GM18909 (cell line): ENCODE measurements at regions not wholly inside any gene's neighbourhood (a gene's known extent, or its start where the extent isn't known, plus 50 kb on each side); places are given as distances from the start of the nearest gene placed in this dataset.
"Not testable (repeated sequence)": the region's sequence is repeated elsewhere in the genome, so short reads cannot be mapped to it uniquely, and the experiment has no call there.

Experiments used
- ATAC-seq: cut with Tn5 transposase; IDR thresholded peaks from one replicate; pipeline ENCODE4 v1.9.1; 2021; ENCODE audit warnings: mild to moderate bottlenecking; ENCODE audit not compliant: unreplicated experiment, poor library complexity

DNA sequence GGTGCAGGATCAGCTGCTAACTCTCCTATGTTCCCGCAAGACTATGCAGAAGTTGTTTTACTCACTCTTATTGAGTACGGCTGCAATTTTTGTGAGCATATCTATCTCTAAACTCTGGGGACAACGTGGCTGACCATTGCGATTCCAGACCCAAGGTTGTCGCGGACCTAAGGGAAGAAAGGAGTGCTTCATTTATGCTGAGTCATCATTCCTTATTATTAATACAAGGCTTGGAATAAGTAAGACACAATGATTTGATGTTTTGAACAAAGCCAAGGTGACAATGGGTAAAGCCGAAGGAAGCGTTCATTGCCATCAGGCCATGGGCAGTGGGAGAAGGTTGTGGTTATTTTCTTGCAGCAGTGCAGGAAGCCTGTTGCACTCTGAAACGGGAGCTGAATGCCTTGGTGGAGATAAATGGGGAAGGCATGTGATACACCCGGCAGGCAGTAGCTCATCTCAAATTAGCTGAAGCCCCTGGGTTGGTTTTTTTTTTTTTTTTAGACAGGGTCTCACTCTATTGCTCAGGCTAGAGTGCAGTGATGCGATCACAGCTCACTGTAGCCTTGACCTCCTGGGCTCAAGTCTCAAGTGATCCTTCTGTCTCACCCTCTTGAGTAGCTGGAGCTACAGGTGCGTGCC is 605.7 kb downstream of the TYW1 start:
- ATAC-seq = no peak

DNA sequence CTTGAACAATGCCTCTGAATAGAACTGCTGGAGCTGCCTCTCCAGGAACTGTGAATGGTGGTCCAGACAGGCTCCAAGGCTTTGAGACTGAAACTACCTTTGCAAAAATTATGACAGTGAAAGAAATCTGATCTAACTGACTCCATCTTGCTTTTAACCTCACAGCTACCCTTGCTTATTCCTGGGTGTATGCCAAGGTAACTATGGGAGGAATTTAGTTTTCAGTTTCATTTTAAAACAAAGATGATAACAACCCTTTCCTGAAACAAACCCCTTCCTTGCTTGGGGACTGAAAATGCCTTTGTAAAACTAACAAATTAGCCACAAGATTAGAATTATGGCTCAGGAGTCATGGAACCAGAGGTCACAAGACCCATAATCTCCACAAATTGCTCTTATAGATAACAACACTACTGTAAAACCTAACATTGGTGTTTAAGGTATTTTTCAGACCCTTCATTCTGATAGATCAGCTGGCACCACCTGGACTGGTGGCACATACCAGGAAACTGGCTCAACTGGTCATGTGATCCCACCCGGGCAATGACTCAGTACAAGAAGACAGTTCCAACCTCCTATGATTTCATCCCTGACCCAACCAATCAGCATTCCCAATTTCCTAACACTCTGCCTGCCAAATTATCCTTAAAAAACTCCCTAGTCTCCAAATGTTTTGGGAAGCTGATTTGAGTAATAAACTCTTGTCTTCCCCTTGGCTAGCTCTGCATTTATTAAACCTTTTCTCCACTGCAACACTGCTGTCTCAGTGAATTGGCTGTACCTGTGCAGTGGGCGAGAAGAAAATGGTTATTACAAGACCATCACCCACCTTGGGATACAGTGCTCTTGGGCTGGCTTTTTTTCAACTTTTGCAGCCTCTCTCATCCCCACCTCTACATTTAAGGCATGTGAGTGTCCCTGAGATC is 608.1 kb downstream of the TYW1 start:
- ATAC-seq = no peak

DNA sequence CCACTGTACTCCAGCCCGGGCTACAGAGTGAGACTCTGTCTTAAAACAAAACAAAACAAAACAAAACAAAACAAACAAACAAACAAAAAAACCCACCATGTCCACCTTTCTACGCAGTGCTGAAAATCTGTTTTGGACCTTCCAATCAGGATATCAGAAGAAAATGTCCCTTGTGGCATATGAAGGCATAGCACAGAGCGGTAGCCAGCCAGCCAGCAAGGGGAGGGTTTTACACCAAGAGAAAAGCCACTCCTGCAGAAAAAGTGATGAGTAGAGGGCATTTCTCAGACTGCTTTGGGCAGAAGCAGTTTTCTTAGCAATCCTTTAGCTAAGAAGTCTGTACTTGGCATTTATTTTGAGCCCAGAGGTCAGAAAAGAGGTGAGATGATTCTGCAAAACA is 612.2 kb downstream of the TYW1 start:
- no peak for ATAC-seq

DNA sequence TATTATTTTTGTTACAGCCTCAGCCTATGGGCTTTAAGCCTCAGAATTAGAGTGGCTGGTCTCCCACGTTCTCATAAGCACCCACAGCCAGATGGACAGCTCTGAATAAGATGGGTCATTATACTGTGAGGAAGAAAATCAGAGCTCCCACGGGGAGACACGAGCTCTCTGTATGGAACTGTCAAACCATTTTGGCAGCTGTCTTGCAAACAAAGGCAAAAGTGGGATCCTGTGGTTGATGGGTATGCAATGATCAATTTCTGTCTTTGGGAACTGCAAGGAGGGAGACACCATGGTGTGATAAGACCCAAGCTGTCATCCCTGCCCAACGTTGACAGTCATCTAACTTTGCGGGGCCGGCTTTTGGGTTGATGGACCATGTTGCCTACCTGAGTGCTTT is 614.3 kb downstream of the TYW1 start:
- ATAC-seq = no peak

DNA sequence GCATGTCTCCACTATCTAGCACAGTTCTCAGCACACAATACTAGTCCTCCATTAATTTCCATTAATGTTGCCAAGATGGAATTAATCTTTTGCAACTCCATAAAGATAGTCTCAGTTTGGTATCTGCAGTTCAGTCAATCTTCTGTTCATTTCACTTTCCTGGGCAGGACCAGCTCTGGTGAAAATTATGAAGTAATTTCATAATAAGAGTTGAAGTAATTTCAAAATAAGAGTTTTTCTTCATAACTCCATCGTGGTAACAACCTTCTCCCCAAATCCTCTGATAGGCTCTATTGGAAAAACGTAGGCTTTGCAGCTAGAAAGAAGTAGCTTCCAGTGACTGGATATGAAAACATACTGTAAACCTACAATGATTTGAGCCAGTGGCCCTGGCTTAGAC is 618.2 kb downstream of the TYW1 start:
- no peak for ATAC-seq

DNA sequence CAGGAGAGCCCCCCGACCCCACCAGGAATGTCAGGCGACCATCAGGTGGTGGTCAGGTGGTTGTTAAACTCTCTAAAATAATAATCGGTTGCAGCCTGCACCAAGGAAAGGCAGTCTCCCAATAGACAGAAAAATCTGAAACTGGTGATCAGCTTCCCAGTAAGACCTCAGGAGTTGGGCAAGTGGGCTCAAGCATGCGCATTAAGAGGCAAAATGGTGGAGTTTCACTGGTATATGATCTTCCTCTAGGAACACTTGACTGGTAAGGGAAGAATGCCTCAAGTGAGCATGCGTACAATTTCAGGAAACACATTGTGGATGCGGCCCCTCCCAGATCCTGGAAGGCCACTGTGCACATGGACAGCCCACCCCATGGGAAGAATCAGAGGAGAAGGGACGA is 619.9 kb downstream of the TYW1 start:
- ATAC-seq = no peak

DNA sequence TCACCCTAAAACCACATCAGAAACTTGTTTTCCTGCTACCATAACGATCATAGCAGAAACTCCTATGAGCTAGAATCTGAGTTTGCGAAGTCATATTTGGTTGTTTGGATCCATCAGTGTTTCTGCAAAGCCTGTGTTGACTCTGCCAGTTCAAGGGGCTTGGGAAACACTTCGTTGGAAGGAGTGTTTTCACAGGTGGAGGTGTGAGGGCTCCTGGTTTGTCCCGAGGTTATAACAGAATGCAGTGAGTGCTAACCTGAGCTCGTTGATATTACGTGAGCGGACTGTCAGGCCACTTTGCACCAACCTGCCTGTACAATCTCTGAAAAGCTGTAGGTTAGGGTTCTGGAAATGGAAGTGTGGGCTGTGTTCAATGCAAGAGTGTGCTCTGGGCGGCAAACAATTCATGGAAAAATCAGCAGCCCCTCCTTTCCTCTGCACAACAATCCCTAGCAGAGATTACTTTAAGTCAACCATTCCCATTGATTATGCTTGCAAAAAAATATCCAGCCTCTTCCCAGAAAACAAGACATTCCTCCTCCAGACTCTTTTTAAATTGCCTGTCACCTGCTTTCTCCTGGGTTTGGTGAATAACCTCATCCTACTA is 622.0 kb downstream of the TYW1 start:
- no peak for ATAC-seq

DNA sequence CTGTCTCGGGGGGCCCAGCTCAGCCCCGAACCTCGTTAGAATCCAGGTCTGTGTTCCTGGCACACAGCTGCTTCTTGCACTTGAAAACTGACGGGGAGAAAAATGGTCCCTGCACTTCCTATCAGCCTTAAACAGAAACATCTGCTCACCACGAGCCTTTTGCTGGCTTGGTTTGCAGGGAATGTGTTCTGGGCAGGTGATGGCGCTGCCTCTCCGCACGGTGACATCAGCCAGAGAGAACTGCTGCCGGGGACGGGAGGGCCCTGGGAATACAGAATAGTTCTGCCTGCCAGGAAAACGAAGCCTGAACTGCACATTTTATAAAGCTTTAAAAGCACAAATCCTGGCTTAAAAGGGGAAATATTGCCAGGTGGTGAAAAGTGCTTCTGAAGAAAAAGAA is 622.5 kb downstream of the TYW1 start:
- ATAC-seq = no peak

DNA sequence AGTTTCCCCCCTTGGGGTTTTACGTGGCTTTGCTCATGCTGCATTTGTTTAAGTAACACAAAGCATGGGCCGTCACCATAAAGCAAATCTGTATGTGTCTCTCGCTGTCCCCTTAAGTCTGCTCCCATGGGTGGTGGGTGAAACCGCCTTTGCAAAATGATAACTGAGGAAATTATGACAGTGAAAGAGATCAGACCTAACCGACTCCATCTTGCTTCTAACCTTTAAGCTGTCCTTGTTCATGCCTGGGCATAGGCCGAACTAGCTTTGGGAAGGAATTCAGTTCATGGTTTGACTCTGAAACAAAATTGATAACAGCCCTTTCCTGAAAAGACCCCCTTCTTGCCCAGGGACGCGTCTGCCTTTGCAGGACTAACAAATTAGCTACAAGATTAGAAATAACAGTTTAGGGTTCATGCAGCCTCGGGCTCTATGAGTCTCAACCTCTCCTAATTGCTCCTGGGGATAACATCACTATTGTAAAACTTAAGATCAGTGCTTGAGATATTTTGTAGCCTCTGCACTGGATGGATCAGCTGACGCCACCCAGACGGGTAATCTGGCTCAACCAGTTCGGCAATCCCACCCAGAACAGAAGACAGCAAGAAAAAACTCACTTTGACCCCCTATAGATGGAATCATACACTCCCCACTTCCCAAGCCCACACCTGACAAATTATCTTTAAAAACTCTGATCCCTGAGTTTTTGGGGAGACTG is 623.7 kb downstream of the TYW1 start:
- no peak for ATAC-seq

DNA sequence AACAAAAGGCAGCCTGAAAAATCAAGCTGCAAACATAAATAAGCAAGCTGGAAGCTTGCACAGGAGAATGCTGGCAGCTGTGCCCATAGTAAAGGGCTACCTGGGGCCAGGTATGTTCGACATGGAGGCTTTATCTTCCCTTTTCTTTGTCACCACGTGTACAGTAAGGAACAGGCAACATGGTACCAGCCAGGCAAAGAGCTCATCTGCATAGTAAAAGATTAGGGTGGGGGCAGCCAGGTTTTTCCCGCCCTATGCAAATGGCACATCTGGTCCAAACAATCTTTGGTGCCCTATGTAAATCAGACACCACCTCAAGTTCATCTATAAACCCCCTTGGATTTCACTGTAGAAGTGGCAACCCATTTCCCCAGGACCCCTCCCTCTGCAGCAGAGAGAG is 625.1 kb downstream of the TYW1 start:
- no peak for ATAC-seq

DNA sequence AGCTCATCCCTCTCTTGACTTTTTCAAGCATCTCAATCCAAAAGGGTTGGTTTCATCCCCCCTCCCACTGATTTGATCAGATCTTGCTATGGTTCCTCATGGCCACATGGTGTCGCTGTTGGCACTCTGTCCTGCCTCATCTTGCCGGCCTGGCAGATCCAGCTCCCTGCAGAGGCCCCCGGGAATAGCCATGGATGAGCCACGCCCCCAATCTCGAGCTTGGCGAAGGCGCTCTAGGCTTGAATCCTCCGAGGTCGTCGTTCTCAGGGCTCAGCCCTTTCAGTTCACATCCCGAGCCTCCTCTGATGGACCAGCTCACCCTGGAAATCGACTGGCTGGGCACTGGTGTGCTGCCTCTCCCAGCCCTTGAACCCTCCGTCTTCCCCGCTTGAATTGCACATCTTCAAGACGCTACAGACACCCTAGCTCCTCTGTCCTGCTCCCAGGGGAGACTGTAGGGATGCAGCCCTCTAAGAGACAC is 628.7 kb downstream of the TYW1 start:
- ATAC-seq = no peak

DNA sequence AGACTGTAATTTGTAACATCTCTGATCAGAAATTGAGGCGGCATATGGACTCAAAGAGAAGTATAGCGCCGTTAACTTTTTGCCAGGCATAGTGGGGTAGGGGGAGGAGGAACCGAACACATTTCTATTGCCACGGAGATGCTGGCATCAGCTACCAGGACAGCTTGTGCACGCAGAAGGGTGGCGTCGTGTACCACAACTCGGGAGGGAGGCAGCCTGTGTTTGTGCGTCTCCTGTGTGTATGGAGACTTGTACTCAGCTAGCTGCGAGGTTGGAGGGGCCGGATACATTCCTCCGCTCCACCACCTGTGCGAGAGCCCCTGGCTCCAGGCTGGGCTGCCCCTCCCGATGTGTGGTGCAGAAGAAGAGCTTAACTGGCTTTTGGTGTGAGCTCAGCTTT is 634.8 kb downstream of the TYW1 start:
- no peak for ATAC-seq

DNA sequence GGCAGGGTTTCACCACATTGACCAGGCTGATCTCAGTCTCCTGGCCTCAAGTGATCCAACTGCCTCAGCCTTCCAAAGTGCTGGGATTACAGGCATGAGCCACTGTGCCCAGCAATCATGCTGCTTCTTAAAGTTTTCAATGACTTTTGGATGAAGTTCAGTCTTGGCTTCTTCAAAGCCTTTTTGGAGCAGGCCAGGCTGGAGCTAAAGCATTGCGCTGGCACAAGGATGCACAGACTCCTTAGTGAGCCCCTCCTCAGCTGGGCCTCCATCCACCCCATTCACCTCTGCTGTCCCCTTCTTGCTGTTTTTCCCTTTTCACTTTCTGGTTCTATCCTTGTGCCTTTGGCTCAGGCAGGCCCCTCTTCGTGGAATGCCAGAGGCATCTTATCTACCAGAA is 638.6 kb downstream of the TYW1 start:
- no peak for ATAC-seq

DNA sequence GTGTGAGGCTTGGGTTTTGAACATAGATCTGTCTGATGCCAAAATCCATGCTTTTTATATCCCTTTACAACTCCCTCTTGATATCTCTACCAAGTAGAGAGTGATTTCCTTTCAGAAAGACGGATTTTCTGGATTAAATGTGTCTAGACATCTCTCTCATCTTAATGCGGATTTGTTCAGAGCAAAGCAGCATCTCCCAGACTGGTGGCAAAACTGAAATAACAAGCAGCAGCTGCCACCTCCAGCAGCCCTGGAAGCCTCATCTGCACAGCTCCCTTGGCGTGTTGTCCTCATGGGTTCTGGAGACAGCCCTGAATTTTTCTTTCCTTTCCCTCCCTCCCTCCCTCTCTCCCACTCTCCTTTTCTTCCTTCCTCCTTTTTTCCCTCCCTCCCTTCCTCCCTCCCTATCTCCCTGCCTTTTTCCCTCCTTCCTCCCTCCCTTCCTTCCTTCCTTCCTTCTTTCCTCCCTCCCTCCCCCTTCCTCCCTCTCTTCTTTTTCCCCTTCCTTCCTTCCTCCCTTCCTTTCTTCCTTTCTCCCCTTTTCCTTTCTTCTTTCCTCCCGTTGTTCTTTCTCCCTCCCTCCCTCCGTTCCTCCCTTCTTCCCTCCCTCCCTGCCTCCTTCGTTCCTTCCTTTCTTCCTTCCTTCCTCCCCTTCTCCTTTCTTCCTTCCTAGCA is 639.9 kb downstream of the TYW1 start:
- ATAC-seq = no peak

DNA sequence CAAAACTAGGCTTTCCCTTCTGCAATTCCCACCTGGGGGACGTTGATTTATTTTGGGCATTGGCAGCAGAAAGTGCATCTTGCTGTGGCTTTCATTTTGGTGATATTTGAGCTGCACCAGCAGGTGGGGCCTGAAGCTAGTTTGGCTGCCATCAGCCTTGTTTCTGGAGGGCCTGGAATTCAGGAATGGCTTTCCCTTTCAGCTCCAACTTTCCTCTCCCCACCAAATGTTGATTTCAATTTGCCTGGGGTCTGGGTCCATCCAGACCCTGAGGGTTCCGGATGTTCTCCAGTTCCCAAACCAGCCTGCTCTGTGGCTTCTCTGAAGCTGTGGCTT is 640.4 kb downstream of the TYW1 start:
- no peak for ATAC-seq

DNA sequence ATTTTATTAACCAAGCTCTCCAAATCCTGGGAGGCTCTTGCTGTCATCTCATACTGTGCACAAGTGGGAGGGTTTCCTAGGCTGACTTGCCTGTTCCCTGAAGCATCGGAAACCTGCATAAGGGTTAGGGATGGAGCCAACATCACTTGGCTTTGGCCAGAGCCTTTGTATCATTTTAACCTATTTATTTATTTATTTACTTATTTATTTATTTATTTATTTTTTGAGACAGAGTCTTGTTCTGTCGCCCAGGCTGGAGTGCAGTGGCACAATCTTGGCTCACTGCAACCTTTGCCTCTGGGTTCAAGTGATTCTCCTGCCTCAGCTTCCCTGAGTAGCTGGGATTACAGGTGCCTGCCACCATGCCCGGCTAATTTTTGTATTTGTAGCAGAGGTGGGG is 645.9 kb downstream of the TYW1 start:
- not testable (repeated sequence) for ATAC-seq

DNA sequence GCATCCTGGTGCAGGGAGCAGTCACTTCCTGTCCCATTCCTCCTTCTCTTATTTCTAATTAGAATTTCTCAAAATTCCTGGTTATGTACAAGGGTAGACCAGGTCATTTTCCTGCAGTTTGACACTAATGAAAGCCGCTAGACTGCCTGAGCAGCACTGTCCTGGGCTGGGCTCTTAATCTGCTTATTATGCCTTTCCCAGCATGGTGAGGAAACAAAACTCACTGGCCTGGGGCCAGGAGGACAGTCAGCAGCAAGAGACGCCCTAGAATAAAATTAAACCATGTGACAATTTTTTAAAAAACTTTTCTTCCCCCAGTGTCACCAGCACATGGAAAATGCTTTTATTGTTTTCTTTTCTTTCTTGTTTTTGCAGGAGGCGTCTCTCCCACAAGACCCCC is 647.5 kb downstream of the TYW1 start:
- ATAC-seq = no peak

DNA sequence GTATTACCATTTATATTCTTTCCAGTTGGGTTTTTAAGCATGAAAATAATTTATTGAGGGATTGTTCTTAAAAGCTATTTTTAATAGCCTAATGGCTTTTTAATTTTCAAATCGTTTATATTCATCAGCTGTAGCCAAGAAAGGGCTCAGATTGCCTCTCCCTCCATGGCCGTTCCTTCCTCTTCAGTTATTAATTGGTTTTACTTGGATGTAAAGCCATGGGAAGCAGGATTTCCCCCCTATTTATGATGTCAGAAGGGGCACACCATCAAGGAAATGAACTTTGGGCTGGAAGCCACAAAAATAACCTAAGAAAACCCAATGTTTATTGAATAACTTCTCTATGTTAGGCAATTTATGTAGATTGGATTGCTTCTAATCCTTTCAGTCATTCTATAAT is 656.3 kb downstream of the TYW1 start:
- ATAC-seq = no peak

DNA sequence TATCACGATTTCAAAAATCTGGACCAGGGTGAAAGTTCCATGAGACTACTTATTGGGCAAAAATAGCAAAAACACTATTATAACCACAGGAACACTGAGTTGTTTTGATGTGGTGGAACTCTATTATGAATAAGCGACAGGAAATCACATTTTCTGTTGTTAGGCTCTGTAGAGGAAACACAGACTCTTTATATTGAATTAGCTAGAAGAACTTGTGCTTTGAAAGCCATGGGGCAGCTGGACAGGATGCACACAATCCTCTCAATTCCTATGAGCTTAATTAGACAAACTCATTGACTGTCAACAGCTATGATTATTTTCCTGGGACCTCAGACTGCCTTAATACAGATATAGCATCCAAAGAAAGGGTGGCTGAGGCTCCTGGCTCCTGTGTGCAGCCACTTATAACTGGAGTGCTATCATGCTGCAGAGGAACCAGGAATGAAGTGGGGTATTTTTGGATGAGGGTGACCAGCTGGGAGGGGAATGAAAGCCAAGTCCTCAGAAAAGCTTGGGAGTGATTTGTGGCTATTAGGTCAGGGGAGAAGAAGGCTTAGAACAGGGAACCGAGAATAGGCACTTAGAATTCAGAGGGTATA is 657.3 kb downstream of the TYW1 start:
- no peak for ATAC-seq

DNA sequence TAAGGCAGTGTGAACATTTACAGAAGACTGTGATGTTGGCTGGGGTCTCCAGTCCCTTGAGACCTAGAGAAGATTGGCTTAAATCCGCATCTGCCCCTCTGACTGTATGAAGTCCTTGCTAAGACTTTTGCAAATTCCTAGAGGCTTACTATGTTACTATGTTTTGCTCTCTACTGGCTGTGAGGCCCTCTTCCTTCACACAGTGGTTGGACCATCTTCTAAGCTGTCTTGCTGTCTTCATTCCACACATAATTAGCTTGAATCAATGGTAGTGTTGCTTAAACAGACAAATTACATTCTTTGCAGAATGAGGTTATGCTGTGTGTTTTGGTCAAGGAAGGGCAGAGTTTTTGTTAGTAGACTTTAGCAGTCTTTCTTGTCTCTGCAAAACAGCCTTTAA is 658.0 kb downstream of the TYW1 start:
- ATAC-seq = no peak
